Prostate gland (tissue), 2 donors: ENCODE measurements at regions not wholly inside any gene's neighbourhood (a gene's known extent, or its start where the extent isn't known, plus 50 kb on each side); places are given as distances from the start of the nearest gene placed in this dataset.
"Not testable (repeated sequence)": the region's sequence is repeated elsewhere in the genome, so short reads cannot be mapped to it uniquely, and the experiment has no call there.

Source experiments
- DNase-seq: peaks from one replicate; pipeline ENCODE4 v3.0.0-alpha.2; 2019; ENCODE audit warnings: low spot score
- H3K27ac ChIP-seq, 2 donors: fragments of 200-600 bp; sonication (generic); 2 replicates each; pipeline ENCODE4 v1.5.1; 2017 to 2019
- H3K27me3 ChIP-seq: fragments of 200-600 bp; sonication (generic); replicated peaks from 2 replicates; pipeline ENCODE4 v1.5.1; 2019; ENCODE audit not compliant: insufficient read depth
- H3K36me3 ChIP-seq, 2 donors: fragments of 200-600 bp; sonication (generic); 1 replicate in 1 of 2; 2 replicates in 1 of 2; pipeline versions ENCODE4 v1.5.1 to v1.8.1; 2017 to 2019
- H3K4me1 ChIP-seq: fragments of 200-600 bp; sonication (generic); replicated peaks from 2 replicates; pipeline ENCODE4 v1.5.1; 2019
- H3K4me3 ChIP-seq, 2 donors: fragments of 200-600 bp; sonication (generic); 2 replicates each; pipeline ENCODE4 v1.5.1; 2017 to 2019
- H3K9me3 ChIP-seq: fragments of 200-600 bp; sonication (generic); 2 replicates; pipeline ENCODE4 v1.5.1; 2017
- CTCF ChIP-seq, 4 experiments: fragments of 200-600 bp in 2 of 4; fragments of 450-650 bp in 2 of 4; sonication (generic) in 2 of 4; IDR thresholded peaks; 1 replicate in 3 of 4; 2 replicates in 1 of 4; pipeline ENCODE4 v1.5.1; 2016 to 2019; ENCODE audit warnings: antibody characterized with exemption in 4 of 4, mild to moderate bottlenecking in 2 of 4, moderate library complexity in 2 of 4
- POLR2A ChIP-seq: fragments of 450-650 bp; IDR thresholded peaks from one replicate; pipeline ENCODE4 v1.6.1; 2016; ENCODE audit warnings: antibody characterized with exemption, mild to moderate bottlenecking
- POLR2AphosphoS5 ChIP-seq: sonication (generic); formaldehyde crosslinking; IDR thresholded peaks from one replicate; pipeline ENCODE4 v1.6.1; 2017; ENCODE audit warnings: antibody characterized with exemption
- WGBS: methylation state at CpG from one replicate; pipeline ENCODE4 v1.1.5; 2018; 5-methylcytosine and 5-hydroxymethylcytosine counted together
- intact Hi-C: fragments of 100-400 bp; cut with DNase I; formaldehyde crosslinking; loops from one replicate; pipeline ENCODE4 v1.14.2; 2022

- no peaks in the 10 kb centered on the region for H3K27me3 ChIP-seq
- no peak overlapping the region for H3K4me3 ChIP-seq
- H3K9me3 ChIP-seq = no peaks in the 10 kb centered on the region
- TF ChIP-seq POLR2A (no peak), POLR2AphosphoS5 (no peak), CTCF (IDR thresholded peaks at IDR 0.05) (no peak)
- no peak for DNase-seq
- 58% methylated on average over 7 of the region's 7 CpGs for WGBS
- intact Hi-C loops = no loop called here
- no peaks in the 10 kb centered on the region for H3K36me3 ChIP-seq
- H3K27ac ChIP-seq = no peak overlapping the region
- H3K4me1 ChIP-seq = no peaks in the 10 kb centered on the region
Measured at GRCh38 chr20:56780266-56780665, 151.2 kb downstream of the TFAP2C start.

- intact Hi-C loops = no loop called here
- H3K27ac ChIP-seq = no peak overlapping the region
- H3K27me3 ChIP-seq = no peaks in the 10 kb centered on the region
- TF ChIP-seq POLR2A = no peak
- no peaks in the 10 kb centered on the region for H3K36me3 ChIP-seq
- DNase-seq = no peak
- H3K4me1 ChIP-seq = no peaks in the 10 kb centered on the region
- no peaks in the 10 kb centered on the region for H3K9me3 ChIP-seq
- H3K4me3 ChIP-seq = no peak overlapping the region
- 61% methylated on average over 12 of the region's 12 CpGs for WGBS
Measured at GRCh38 chr20:56781108-56781739, 152.1 kb downstream of the TFAP2C start.

- H3K4me1 ChIP-seq, H3K4me3 ChIP-seq, H3K36me3 ChIP-seq, H3K9me3 ChIP-seq, DNase-seq, H3K27me3 ChIP-seq, intact Hi-C loops, H3K27ac ChIP-seq: not testable (repeated sequence)
- 80% methylated on average over 2 of the region's 2 CpGs for WGBS
Measured at GRCh38 chr20:56781987-56782560, 153.0 kb downstream of the TFAP2C start.

GRCh38 chr20:56782814-56783213 lies 153.7 kb downstream of the TFAP2C start:
- H3K27ac ChIP-seq, DNase-seq, H3K4me1 ChIP-seq, H3K9me3 ChIP-seq, H3K27me3 ChIP-seq, H3K36me3 ChIP-seq, H3K4me3 ChIP-seq, intact Hi-C loops: not testable (repeated sequence)
- WGBS = 91% methylated on average over 11 of the region's 11 CpGs

GRCh38 chr20:56783826-56784225 lies 154.7 kb downstream of the TFAP2C start:
- Histone ChIP-seq H3K9me3 (no peaks in the 10 kb centered on the region), H3K4me1 (peaks cover 5% of the 10 kb centered on the region), H3K36me3 (no peaks in the 10 kb centered on the region), H3K27ac (no peak overlapping the region), H3K4me3 (no peak overlapping the region), H3K27me3 (no peaks in the 10 kb centered on the region)
- TF ChIP-seq POLR2AphosphoS5 = no peak
- TF ChIP-seq CTCF (IDR thresholded peaks at IDR 0.05) = no peak
- no peak for TF ChIP-seq POLR2A
- intact Hi-C loops = no loop called here
- 49% methylated on average over 4 of the region's 4 CpGs for WGBS
- no peak for DNase-seq

GRCh38 chr20:56786503-56786902 lies 157.4 kb downstream of the TFAP2C start:
- Histone ChIP-seq H3K4me3 (no peak overlapping the region), H3K36me3 (no peaks in the 10 kb centered on the region), H3K9me3 (no peaks in the 10 kb centered on the region), H3K27ac (no peak overlapping the region), H3K27me3 (no peaks in the 10 kb centered on the region), H3K4me1 (peaks cover 5% of the 10 kb centered on the region)
- 60% methylated on average over 5 of the region's 5 CpGs for WGBS
- TF ChIP-seq POLR2A (no peak), POLR2AphosphoS5 (no peak), CTCF (IDR thresholded peaks at IDR 0.05) (no peak)
- intact Hi-C loops = no loop called here
- no peak for DNase-seq
